ENCODE measurements at regions not wholly inside any gene's neighbourhood (a gene's known extent, or its start where the extent isn't known, plus 50 kb on each side); places are given as distances from the start of the nearest gene placed in this dataset.
"Not testable (repeated sequence)": the region's sequence is repeated elsewhere in the genome, so short reads cannot be mapped to it uniquely, and the experiment has no call there.

- no peak for DNase-seq (ENCODE audit: low read depth)
Measured at GRCh38 chr6:74287932-74288331, 591.9 kb downstream of the CD109 start.

DNA sequence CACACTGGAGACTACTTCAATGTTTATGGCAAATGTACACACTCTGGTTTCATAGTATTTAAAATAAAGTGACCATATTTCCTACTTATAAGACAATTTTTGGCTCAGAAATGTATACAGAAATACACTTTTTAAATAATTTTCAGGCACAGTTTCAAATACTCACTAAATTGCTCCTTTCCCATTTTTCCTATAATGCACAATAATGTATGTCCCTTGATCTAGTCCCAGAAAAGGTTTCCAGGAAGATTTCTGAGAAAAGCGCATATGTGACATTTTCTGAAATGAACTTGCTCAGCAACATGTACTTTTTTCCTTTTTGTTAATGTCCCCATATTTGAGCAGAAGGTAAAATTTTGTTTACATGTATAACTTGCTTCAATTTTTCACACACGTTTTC is 591.4 kb downstream of the CD109 start:
- no peak for DNase-seq (ENCODE audit: low read depth)

DNA sequence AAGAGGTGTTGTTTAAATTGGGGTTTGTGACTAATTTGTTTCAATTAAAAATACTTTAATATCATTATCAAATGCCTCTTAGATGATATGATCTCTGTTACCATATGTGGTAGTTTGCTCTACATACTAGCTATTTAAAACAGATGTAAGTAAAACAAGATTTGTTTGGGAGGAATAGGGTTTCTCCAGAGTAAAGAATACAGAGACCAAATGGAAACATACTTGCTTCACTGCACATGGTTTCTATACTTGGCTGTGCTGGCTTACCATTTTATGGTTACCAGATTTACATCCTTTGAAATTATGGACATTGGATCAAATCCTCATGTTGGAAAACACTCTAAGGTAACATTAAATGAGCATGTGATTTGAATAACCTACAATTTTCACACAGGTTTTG is 588.3 kb downstream of the CD109 start:
- DNase-seq (ENCODE audit: low read depth): no peak

- peak; percentile 38 for DNase-seq (ENCODE audit: low read depth)
Measured at GRCh38 chr6:74283532-74283931, 587.5 kb downstream of the CD109 start.

GRCh38 chr6:74282143-74282689 is 586.2 kb downstream of the CD109 start:
- DNase-seq (ENCODE audit: low read depth): no peak

DNA sequence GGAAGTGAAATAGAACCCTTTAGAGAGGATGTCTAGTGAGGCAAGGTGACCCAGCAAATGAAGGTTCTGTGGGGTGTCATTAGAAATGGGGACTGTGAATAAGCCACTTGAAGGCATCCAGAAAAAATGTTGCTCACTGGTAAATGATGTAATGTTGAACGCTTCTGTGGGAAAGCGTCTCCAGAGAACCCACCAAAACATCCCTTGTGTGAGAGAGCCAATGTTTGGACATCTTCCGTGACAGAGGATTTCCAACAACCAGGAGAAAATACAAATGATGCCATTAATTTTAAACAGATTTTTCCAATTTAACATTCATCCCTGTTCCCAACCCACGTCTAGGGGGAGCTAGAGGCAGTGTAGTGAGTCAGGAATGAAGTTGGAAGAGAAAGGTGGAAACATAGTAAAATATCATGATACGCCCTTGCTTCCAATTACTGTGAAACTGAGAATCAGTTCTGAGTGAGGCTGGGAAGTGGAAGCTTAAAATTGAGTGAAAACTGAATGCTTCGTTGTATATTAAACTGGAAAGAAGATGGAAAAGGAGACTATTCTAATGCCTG is 584.2 kb downstream of the CD109 start:
- DNase-seq (ENCODE audit: low read depth): no peak

- peak; percentile 85 for DNase-seq (ENCODE audit: low read depth)
Measured at GRCh38 chr6:74277777-74278186, 581.8 kb downstream of the CD109 start.

- DNase-seq (ENCODE audit: low read depth): no peak
Measured at GRCh38 chr6:74273541-74273940, 577.5 kb downstream of the CD109 start.

DNA sequence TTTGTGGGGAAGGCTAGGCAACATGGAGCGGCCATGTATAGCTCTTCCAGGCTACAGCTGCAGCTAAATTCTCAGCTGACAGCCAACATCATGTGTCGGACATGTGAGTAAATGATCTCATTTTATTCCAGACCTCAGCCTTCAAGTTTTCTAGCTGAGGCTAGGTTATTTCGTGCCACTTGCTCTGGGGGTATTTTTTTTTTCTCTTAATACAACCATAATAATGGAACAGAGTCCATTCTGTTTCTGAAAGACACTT is 573.5 kb downstream of the CD109 start:
- no peak for DNase-seq (ENCODE audit: low read depth)

DNA sequence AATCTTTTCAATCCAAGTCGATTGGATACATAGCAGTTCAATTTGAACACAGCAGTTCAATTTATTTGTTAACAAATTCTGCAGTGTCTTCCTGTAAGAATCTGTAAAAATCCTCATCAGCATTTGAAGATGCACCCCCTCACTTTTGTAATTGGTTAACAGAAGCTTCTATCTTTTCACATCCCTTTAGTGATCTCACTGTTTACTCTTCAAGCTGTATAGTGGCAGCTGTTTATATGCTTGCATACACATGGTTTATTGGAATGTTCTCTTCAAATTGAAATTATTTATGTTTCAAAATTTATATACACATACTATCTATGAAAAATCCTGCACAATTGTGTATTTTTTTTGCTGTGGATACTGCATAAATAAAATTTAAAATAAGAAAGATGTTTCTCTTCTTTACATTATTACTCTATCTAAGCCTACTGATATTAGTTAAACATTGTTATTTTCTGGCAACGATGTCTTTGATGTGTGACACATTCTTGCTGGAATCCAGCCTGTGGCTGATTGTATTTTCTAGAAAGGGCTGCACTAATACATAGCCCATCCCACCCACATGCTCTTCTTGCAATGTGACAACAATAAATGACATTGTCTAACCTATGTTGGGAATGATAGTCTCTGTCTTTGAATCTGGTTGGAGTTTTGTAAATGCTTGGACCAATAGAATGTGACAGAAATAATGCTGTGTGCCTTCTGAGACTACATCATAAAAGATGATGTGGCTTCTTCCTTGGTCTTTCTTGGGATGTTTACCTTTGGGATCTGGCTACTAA is 573.0 kb downstream of the CD109 start:
- DNase-seq (ENCODE audit: low read depth): no peak

- DNase-seq (ENCODE audit: low read depth): no peak
Measured at GRCh38 chr6:74259981-74260380, 564.0 kb downstream of the CD109 start.

GRCh38 chr6:74256781-74257180 is 560.8 kb downstream of the CD109 start:
- DNase-seq (ENCODE audit: low read depth): peak; percentile 21

- peak; percentile 8 for DNase-seq (ENCODE audit: low read depth)
Measured at GRCh38 chr6:74256381-74256780, 560.4 kb downstream of the CD109 start.

DNA sequence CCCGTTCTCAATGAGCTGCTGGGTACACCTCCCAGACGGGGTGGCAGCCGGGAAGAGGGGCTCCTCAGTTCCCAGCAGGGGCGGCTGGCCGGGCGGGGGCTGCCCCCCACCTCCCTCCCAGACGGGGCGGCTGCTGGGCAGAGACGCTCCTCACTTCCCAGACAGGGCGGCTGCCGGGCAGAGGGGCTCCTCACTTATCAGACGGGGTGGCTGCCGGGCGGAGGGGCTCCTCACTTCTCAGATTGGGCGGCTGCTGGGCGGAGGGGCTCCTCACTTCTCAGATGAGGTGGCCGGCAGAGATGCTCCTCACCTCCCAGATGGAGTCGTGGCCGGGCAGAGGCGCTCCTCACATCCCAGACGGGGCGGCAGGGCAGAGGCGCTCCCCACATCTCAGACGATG is 559.0 kb downstream of the CD109 start:
- DNase-seq (ENCODE audit: low read depth): not testable (repeated sequence)

- peak; percentile 69 for DNase-seq (ENCODE audit: low read depth)
Measured at GRCh38 chr6:74254147-74254546, 558.1 kb downstream of the CD109 start.

GRCh38 chr6:74253261-74253660 is 557.3 kb downstream of the CD109 start:
- no peak for DNase-seq (ENCODE audit: low read depth)

DNA sequence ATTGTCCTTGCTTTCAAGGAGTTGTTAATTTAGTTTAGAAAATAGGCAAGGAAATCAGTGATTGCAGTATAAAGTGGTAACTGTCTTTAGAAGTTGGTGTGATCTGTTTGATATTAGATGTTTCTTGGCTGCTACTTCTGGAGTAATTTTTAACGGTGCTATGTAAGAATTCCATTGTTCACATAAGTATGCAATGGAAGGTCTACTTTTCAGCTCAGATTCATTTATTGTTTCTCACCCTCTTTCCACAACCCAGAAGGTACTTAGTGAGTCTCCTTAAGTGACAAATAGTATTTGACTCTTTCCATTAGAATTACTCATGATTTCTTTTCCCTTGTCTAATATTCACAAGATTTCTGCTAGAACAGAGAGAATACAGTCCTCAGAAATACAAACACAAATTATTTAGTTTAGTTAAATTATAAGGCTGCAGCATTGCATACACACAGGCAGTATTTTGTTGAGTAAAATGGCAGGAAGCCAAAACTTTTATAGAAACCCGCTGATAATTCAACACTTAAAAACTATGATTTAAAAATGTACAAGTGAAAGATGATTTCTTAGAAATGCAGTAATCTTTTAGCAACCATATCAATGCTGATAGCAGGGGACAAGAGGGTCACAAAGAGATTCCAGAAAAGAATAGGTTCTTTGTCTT is 554.3 kb downstream of the CD109 start:
- DNase-seq (ENCODE audit: low read depth): peak; percentile 26

- peak; percentile 92 for DNase-seq (ENCODE audit: low read depth)
Measured at GRCh38 chr6:74249658-74250057, 553.7 kb downstream of the CD109 start.

GRCh38 chr6:74248966-74249365 is 553.0 kb downstream of the CD109 start:
- peak; percentile 29 for DNase-seq (ENCODE audit: low read depth)

- DNase-seq (ENCODE audit: low read depth): no peak
Measured at GRCh38 chr6:74222768-74223333, 526.8 kb downstream of the CD109 start.

GRCh38 chr6:74213995-74214394 is 518.0 kb downstream of the CD109 start:
- DNase-seq (ENCODE audit: low read depth): no peak

DNA sequence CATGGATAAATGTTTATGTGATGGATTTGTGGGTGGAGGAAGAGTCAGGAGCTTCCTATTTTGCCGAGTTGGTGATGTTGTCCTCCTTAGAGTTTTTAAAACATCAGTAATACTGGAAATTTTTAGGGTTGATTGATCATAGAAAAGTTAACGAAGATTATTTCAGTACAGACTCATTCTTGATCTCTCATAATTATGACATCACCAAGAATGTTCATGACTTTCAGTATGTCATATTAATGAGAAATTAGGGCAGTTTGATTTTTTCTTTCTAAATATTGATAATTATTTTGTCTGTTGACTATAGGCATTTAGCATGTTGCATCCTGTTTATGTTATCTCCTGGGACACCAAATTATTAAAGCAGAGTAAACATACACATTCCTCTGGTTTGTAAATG is 512.2 kb downstream of the CD109 start:
- no peak for DNase-seq (ENCODE audit: low read depth)

Data from M059J (cell line).